GM21515 (cell line): ENCODE measurements at regions not wholly inside any gene's neighbourhood (a gene's known extent, or its start where the extent isn't known, plus 50 kb on each side); places are given as distances from the start of the nearest gene placed in this dataset.

Experiments used
- ATAC-seq: cut with Tn5 transposase; IDR thresholded peaks from one replicate; pipeline ENCODE4 v1.9.1; 2021; ENCODE audit not compliant: unreplicated experiment

DNA sequence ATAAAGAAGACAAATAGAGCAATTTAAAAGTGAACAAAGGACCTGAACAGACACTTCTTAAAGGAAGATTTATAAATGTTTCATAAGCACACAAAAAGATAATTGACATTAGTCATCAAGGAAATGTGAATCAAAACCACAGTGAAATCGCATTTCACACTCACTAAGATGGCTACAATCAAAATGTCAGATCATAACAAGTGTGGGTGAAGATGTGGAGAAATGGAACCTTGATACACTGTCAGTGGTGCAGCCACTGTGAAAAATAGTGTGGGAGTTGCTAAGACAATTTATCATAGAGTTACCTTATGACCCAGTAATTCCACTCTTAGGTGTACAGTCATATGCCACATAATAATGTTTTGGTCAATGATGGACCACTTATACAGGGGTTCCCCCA is 54.5 kb upstream of the HTR4 start:
- no peak for ATAC-seq

GRCh38 chr5:148711961-148712360 is 57.6 kb upstream of the HTR4 start:
- ATAC-seq = no peak

- no peak for ATAC-seq
Observed at GRCh38 chr5:148713735-148714508, 59.6 kb upstream of the HTR4 start.

DNA sequence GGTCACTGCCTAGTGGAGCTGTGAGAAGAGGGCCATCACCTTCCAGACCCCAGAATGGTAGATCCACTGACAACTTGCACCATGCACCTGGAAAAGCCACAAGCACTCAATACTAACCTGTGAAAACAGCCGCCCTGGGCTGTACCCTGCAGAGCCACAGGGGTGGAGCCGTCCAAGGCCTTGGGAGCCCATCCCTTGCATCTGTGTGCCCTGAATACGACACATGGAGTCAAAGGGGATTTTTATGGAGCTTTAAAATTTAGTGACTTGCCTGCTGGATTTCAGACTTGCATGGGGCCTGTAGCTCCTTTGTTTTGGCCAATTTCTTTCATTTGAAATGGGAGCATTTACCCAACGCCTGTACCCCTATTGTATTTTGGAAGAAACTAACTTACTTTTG is 62.4 kb upstream of the HTR4 start:
- no peak for ATAC-seq

GRCh38 chr5:148717668-148718067 is 63.3 kb upstream of the HTR4 start:
- ATAC-seq = no peak

GRCh38 chr5:148719605-148720004 is 65.3 kb upstream of the HTR4 start:
- ATAC-seq = no peak

DNA sequence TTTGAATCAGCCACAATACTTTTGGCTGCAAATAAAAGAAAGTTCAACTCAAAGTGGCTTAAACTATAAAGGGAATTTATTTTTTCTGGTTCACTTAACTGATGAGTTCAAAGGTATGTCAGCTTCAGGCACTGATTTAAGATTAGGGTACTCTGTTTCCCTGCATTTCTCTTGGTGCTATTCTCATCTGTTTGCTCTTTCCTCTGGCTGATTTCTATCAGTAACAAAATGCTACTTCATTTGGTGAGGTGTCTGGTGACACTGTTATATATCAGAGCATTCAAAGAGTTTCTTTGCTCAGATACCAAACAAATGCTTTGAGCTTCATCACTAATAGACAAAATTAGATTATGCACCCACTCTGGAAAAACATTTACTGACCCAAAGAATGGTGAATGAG is 65.9 kb upstream of the HTR4 start:
- no peak for ATAC-seq

GRCh38 chr5:148723143-148723542 is 68.8 kb upstream of the HTR4 start:
- no peak for ATAC-seq

DNA sequence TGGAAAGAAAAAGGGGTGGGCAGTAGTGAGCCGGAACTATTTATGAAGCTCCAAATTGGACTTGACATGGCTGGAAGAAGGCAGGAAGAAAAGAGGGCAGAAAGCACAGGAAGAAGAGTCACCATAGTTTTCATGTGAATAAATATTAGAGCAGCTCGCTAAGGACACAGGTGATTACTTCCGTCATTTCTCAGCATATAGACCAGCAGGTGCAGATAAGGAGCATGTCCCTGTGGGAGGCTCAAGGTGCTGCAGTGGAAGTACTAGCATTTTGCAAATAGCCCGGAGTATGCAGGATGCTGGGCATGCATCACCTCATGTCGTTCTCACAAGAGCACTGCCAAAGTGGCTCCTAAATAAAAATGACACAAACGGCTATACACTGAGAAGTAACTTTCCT is 71.3 kb upstream of the HTR4 start:
- no peak for ATAC-seq

DNA sequence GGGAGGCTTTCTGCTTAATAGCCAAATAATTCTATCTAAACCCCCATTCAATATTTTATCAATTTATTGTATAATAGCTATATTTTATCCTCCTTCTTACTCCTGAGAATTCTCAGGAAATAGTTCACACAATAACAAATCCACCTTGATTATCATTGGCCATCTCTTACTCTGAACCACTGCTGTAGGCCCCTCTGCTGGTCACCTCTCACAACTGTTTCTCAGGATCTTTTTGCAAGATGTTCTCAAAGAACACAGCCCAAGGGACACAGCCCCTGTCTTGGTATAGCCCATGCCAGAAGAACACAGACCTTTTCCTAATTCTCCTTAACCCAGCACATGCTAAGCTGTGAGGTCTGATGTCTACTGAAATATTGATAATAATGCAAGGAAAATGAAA is 74.9 kb upstream of the HTR4 start:
- no peak for ATAC-seq

GRCh38 chr5:148730270-148730669 is 75.9 kb upstream of the HTR4 start:
- ATAC-seq = no peak

GRCh38 chr5:148730942-148731898 is 76.9 kb upstream of the HTR4 start:
- peak; percentile 92 for ATAC-seq

DNA sequence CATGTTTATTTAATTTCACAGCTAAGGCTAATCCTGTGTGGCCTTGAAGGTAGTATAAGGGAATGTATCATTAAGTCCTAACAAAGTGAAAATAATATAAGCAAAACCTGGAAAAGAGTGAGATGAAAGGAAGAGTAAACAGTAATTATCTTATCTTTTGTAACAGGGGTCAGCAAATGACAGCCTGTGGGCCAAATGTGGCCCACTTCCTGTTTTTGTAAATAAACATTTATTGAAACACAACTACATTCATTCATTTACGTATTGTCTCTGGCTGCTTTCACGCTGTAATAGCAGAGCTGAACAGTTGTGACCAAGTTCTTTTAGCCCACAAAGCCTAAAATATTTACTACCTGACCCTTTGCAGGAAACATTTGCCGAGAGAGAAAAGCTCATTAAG is 78.4 kb upstream of the HTR4 start:
- ATAC-seq = no peak

DNA sequence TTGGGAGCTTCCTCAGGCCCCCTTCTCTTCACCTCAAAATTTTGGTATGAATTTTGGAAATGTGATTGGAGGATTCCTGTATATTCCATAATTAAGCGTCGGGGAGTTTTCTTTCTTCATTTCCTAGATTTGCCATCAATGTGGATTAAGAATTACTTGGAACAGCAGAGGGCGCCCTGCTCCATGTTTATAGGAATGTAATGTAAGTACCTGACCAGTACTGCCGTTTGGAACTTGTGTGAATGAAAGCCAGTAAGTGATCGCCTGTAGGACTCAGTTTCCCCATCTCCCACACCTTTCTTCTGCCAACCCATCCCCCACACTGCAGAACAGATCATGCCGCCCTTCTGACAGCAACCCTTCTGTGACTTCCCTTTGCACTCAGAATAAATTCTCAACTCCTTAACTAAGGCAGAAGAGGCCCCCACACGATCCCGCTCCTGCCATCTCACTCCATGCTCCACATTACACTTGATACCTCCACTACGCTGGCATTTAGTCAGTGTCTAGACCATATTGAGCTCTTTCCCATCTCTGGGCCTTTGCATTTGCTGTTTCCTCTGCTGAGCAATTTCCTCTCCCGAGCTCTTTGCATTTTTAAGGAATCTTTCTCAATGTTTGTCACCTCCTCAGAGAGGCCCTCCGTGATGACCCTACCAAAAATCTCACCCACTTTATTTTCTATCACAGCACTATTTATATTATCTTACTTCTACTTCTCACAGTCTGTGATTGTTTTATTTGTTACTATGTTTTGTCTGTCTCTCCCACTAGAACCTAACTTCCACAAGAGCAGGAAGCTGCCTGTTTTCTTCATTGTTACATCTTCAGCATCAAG is 79.5 kb upstream of the HTR4 start:
- ATAC-seq = peak; percentile 42

DNA sequence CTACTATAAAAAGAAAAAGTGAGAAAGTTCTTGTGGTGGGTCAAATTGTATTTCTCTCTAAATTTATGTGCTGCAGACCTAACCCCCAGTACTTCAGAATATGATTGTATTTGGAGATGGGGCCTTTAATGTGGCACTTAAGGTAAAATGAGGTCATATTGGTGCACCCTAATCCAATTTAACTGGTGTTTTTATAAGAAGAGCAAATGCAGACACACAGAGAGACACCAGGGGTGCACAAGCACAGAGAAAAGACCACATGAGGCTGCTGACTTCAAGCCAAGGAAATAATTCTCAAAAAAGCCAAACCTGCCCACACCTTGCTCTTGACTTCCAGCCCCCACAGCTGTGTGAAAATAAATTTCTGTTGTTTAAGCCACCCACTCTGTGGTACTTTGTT is 80.2 kb upstream of the HTR4 start:
- no peak for ATAC-seq

DNA sequence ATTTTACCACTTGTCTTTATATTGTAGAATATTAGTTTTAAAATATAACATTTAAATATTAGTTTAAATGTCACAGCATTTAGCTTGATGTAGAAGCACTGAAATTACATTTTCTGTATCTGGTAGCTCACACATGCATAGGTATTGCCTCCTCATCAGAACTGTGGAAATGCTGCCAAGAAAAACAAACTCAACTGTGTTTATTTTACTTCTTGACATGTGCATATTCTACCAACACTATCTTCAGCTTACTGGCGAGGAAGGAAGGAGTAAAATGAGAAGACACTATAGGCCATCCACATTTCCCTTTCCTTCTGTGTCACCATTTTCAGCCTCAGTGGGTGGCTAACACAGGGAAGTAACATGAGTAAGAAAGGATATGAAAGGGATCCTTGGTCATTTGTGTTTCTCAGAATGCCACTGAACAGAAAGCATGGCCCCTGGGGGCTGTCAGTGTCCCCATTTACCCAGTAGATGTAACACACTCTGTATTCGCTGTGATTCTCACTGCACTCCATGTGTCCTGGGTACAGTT is 81.0 kb upstream of the HTR4 start:
- no peak for ATAC-seq

DNA sequence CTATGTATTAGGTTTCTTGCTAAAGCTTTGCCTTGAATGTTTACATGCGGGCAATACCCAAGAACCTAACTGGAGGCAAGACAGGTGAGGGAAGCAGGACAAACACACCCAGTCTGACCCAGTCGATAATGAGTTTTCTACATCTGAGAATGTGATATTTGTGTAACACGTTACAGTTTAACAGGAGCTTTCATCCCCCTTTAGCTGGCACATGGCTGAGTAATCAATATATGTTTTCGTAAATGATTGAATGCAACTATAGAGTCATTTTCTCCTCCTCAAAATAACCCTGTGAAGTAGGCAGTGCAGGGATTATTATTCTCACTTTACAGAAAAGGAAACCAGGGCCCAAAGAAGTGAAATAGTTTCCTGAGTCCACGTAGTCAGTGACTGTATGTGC is 84.7 kb upstream of the HTR4 start:
- ATAC-seq = no peak

DNA sequence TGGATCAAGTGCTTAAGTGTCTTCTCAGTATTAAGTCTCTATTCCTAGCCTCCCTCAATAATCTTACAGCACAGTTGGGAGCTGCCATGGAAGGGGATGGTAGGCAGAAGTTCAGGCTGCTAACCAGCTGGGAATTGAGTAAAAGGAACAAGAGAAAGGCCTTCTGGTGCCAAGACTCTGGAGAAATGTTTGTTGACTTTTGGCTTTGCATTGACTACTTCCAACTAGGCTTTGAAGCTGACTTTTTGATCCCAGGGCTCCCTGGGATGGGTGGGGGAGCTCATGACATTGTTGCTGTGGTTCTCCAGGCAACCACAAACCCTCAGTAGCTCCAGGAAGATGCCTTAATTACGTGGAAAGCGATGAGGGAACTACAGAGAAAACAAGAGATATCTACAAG is 85.2 kb upstream of the HTR4 start:
- ATAC-seq = no peak

GRCh38 chr5:148740079-148740858 is 85.9 kb upstream of the HTR4 start:
- no peak for ATAC-seq
